Superior temporal gyrus (tissue), 1 donor: ENCODE measurements at regions not wholly inside any gene's neighbourhood (a gene's known extent, or its start where the extent isn't known, plus 50 kb on each side); places are given as distances from the start of the nearest gene placed in this dataset.
"Not testable (repeated sequence)": the region's sequence is repeated elsewhere in the genome, so short reads cannot be mapped to it uniquely, and the experiment has no call there.

Source experiments
- DNase-seq: peaks from one replicate; pipeline ENCODE4 v3.0.0-alpha.2; 2016; ENCODE audit errors: extremely low spot score

GRCh38 chr1:223022641-223023473 is 120.2 kb downstream of the TLR5 start:
- DNase-seq, result no peak

- DNase-seq, result no peak
Observed at GRCh38 chr1:223023863-223024262, 119.2 kb downstream of the TLR5 start.

GRCh38 chr1:223024486-223024885 is 118.6 kb downstream of the TLR5 start:
- DNase-seq, result not testable (repeated sequence)

- not testable (repeated sequence) for DNase-seq
Observed at GRCh38 chr1:223025190-223025734, 117.8 kb downstream of the TLR5 start.

GRCh38 chr1:223026639-223027038 is 116.4 kb downstream of the TLR5 start:
- not testable (repeated sequence) for DNase-seq

- no peak for DNase-seq
Observed at GRCh38 chr1:223029985-223030769, 112.9 kb downstream of the TLR5 start.

GRCh38 chr1:223030871-223031400 is 112.1 kb downstream of the TLR5 start:
- DNase-seq, result no peak

- DNase-seq, result no peak
Observed at GRCh38 chr1:223031733-223032601, 111.1 kb downstream of the TLR5 start.

GRCh38 chr1:223033658-223034057 is 109.4 kb downstream of the TLR5 start:
- DNase-seq, result no peak

- DNase-seq, result no peak
Observed at GRCh38 chr1:223034270-223034798, 108.7 kb downstream of the TLR5 start.

GRCh38 chr1:223035724-223036478 is 107.1 kb downstream of the TLR5 start:
- no peak for DNase-seq

GRCh38 chr1:223036479-223036845 is 106.6 kb downstream of the TLR5 start:
- DNase-seq, result no peak

GRCh38 chr1:223037845-223038244 is 105.2 kb downstream of the TLR5 start:
- no peak for DNase-seq

GRCh38 chr1:223038288-223039006 is 104.6 kb downstream of the TLR5 start:
- no peak for DNase-seq

GRCh38 chr1:223039990-223040389 is 103.1 kb downstream of the TLR5 start:
- no peak for DNase-seq

- DNase-seq, result no peak
Observed at GRCh38 chr1:223041481-223041880, 101.6 kb downstream of the TLR5 start.

- DNase-seq, result no peak
Observed at GRCh38 chr1:223045164-223045957, 97.7 kb downstream of the TLR5 start.

- no peak for DNase-seq
Observed at GRCh38 chr1:223046011-223046410, 97.0 kb downstream of the TLR5 start.

GRCh38 chr1:223046463-223046862 is 96.6 kb downstream of the TLR5 start:
- not testable (repeated sequence) for DNase-seq
